Astrocyte (in vitro differentiated cells and primary cell): ENCODE measurements at regions not wholly inside any gene's neighbourhood (a gene's known extent, or its start where the extent isn't known, plus 50 kb on each side); places are given as distances from the start of the nearest gene placed in this dataset.

Experiments used
- CTCF ChIP-seq: IDR thresholded peaks from 2 replicates; pipeline ENCODE4 v1.5.1; 2011; ENCODE audit warnings: low read depth, mild to moderate bottlenecking, inconsistent platforms, low read length, moderate library complexity; ENCODE audit not compliant: insufficient read depth
- EZH2 ChIP-seq: IDR thresholded peaks from 2 replicates; pipeline ENCODE4 v1.6.1; 2012; ENCODE audit warnings: mild to moderate bottlenecking, low read length, inconsistent platforms; ENCODE audit not compliant: insufficient read depth

- TF ChIP-seq EZH2 (no peak), CTCF (no peak)
Measured at GRCh38 chr3:69445024-69445423, 59.1 kb upstream of the FRMD4B start.
